IPS DF 6.9 (cell line): ENCODE measurements at regions not wholly inside any gene's neighbourhood (a gene's known extent, or its start where the extent isn't known, plus 50 kb on each side); places are given as distances from the start of the nearest gene placed in this dataset.
"Not testable (repeated sequence)": the region's sequence is repeated elsewhere in the genome, so short reads cannot be mapped to it uniquely, and the experiment has no call there.

Experiments used
- DNase-seq: peaks from one replicate; pipeline ENCODE4 v3.0.0-alpha.2; 2013; ENCODE audit warnings: low read depth, low spot score
- H3K27ac ChIP-seq: one replicate; pipeline ENCODE4 v1.5.1; 2013; ENCODE audit warnings: low read length, control low read depth
- H3K27me3 ChIP-seq: 2 replicates; pipeline ENCODE4 v1.6.1; 2013; ENCODE audit warnings: mild to moderate bottlenecking, low read length; ENCODE audit not compliant: control insufficient read depth, insufficient read depth
- H3K36me3 ChIP-seq: 2 replicates; pipeline ENCODE4 v1.6.1; 2013; ENCODE audit warnings: low read length; ENCODE audit not compliant: control insufficient read depth, insufficient read depth
- H3K4me1 ChIP-seq: 2 replicates; pipeline ENCODE4 v1.6.1; 2013; ENCODE audit warnings: low read length; ENCODE audit not compliant: control insufficient read depth, insufficient read depth
- H3K4me3 ChIP-seq: 2 replicates; pipeline ENCODE4 v1.5.1; 2013; ENCODE audit warnings: mild to moderate bottlenecking, low read length
- H3K9me3 ChIP-seq: 2 replicates; pipeline ENCODE4 v1.6.1; 2013; ENCODE audit warnings: low read length, inconsistent platforms; ENCODE audit not compliant: control insufficient read depth, insufficient read depth
- WGBS: extraction: QIAGEN DNeasy Blood & Tissue Kit; methylation state at CpG from one replicate; pipeline ENCODE4 v1.1.7; 2013; ENCODE audit warnings: mixed read lengths, missing lambda C conversion rate; ENCODE audit not compliant: insufficient read length, insufficient coverage; 5-methylcytosine and 5-hydroxymethylcytosine counted together

- no peaks in the 10 kb centered on the region for H3K9me3 ChIP-seq
- no peaks in the 10 kb centered on the region for H3K4me1 ChIP-seq
- no peaks in the 10 kb centered on the region for H3K36me3 ChIP-seq
- WGBS: no CpG with 5 or more reads among the region's 9 CpGs
- H3K27ac ChIP-seq: no peak overlapping the region
- no peak for DNase-seq
- no peak overlapping the region for H3K4me3 ChIP-seq
- H3K27me3 ChIP-seq: no peaks in the 10 kb centered on the region
Measured at GRCh38 chr6:164749221-164750064, 560.0 kb downstream of the C6orf118 start.

DNA sequence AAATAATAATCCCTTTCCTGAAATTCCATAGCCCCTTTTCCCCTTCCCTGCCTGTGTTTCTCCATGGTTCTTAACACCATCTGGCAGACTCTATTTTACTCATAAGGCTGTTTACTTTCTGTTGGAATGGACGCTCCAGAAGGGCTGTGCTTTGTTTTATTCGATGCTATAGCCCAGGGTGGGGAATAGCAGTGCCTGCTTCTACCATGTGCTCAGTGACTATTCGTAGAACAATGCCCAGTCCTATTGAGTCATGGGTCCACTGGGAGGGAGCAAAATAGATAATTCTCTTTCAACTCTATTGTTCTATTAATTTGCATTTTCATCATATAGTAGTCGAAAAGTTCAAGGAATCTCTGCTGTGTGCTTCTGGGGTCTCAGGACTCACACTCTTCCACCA, 565.1 kb downstream of the C6orf118 start:
- Histone ChIP-seq H3K4me3 (no peak overlapping the region), H3K9me3 (no peaks in the 10 kb centered on the region), H3K36me3 (no peaks in the 10 kb centered on the region), H3K27ac (no peak overlapping the region), H3K4me1 (no peaks in the 10 kb centered on the region), H3K27me3 (no peaks in the 10 kb centered on the region)
- no CpG with 5 or more reads among the region's 4 CpGs for WGBS
- no peak for DNase-seq

DNA sequence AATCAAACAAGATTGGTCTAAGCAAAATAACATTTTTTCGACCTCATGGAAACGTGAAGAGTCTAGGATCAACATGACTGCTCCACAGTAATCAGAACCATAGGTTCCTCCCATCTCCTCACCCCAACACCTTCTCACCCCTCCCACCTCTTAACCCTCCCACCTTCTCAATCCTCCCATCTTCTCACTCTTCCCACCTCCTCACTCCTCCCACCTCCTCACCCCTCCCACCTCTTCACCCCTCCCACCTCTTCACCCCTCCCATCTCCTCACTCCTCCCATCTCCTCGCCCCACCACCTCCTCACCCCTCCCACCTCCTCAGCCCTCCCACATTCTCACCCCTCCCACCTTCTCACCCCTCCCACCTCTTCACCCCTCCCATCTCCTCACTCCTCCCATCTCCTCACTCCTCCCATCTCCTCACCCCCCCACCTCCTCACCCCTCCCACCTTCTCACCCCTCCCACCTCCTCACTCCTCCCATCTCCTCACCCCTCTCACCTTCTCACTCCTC, 567.4 kb downstream of the C6orf118 start:
- no peak overlapping the region for H3K27ac ChIP-seq
- 100% methylated on average over 1 of the region's 3 CpGs for WGBS
- DNase-seq: no peak
- H3K4me1 ChIP-seq: no peaks in the 10 kb centered on the region
- H3K36me3 ChIP-seq: no peaks in the 10 kb centered on the region
- H3K27me3 ChIP-seq: no peaks in the 10 kb centered on the region
- H3K4me3 ChIP-seq: no peak overlapping the region
- no peaks in the 10 kb centered on the region for H3K9me3 ChIP-seq

DNA sequence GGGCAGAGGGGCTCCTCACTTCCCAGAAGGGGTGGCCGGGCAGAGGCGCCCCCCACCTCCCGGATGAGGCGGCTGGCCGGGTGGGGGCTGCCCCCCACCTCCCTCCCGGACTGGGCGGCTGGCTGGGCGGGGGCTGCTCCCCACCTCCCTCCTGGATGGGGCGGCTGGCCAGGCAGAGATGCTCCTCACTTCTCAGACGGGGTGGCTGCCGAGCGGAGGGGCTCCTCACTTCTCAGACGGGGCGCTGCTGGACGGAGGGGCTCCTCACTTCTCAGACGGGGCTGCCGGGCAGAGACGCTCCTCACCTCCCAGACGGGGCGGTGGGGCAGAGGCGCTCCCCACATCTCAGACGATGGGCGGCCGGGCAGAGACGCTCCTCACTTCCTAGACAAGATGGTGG, 573.3 kb downstream of the C6orf118 start:
- not testable (repeated sequence) for H3K4me1 ChIP-seq, H3K27me3 ChIP-seq, DNase-seq, H3K27ac ChIP-seq, H3K4me3 ChIP-seq, H3K36me3 ChIP-seq, H3K9me3 ChIP-seq
- WGBS: no CpG with 5 or more reads among the region's 25 CpGs

DNA sequence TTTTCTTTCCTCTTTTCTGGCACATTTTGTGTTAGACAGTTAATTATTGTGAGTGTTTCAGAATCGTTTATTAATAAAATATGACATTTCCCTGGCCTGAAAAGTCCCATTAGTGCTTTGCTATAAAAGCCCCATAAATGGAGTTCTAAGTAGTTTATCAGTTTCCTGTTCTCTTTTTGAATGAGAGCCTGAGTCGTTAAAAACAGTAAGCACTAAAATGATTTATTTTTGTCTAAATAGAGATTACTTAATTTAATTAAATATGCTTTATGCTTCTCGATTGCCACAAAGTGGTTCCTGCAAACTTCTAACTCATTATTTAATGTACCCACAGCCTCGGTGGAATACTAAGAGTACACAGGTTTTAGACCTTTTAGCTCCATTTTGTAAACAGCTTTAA, 577.9 kb downstream of the C6orf118 start:
- Histone ChIP-seq H3K36me3 (no peaks in the 10 kb centered on the region), H3K27ac (no peak overlapping the region), H3K4me3 (no peak overlapping the region), H3K27me3 (no peaks in the 10 kb centered on the region), H3K4me1 (no peaks in the 10 kb centered on the region), H3K9me3 (no peaks in the 10 kb centered on the region)
- DNase-seq: no peak
- WGBS: no CpG with 5 or more reads among the region's 4 CpGs

- Histone ChIP-seq H3K4me1 (no peaks in the 10 kb centered on the region), H3K4me3 (no peak overlapping the region), H3K9me3 (no peaks in the 10 kb centered on the region), H3K27ac (no peak overlapping the region), H3K36me3 (no peaks in the 10 kb centered on the region), H3K27me3 (no peaks in the 10 kb centered on the region)
- no peak for DNase-seq
- no CpG with 5 or more reads among the region's 4 CpGs for WGBS
Measured at GRCh38 chr6:164721460-164721859, 587.9 kb downstream of the C6orf118 start.

DNA sequence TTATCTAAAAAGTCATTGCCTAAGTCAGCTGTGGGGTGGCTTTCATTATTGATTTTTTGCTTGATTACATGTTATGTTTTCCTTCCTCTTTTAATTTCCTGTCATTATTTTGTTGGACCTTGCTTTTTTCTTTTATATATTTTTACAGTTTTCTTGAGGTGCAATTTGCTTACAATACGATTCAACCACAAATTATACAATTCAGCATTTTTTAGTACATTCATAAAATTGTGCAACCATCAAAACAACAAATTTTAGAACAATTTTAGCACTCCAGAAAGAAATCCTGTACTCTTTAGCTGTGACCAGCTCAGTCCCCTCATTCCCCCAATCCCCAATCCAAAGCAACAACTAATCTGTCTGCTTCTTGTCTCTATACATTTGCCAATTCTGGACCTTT, 608.9 kb downstream of the C6orf118 start:
- no peaks in the 10 kb centered on the region for H3K4me1 ChIP-seq
- H3K4me3 ChIP-seq: no peak overlapping the region
- H3K36me3 ChIP-seq: no peaks in the 10 kb centered on the region
- 80% methylated on average over 1 of the region's 1 CpG for WGBS
- no peak for DNase-seq
- no peaks in the 10 kb centered on the region for H3K9me3 ChIP-seq
- no peak overlapping the region for H3K27ac ChIP-seq
- H3K27me3 ChIP-seq: no peaks in the 10 kb centered on the region

GRCh38 chr6:164695896-164696295, 613.5 kb downstream of the C6orf118 start:
- no peaks in the 10 kb centered on the region for H3K9me3 ChIP-seq
- no peak for DNase-seq
- no CpG with 5 or more reads among the region's 4 CpGs for WGBS
- H3K27me3 ChIP-seq: no peaks in the 10 kb centered on the region
- no peak overlapping the region for H3K27ac ChIP-seq
- H3K4me1 ChIP-seq: peaks cover 1% of the 10 kb centered on the region; the same call in 1 of the 2 replicates
- H3K4me3 ChIP-seq: no peak overlapping the region
- no peaks in the 10 kb centered on the region for H3K36me3 ChIP-seq

- WGBS: no CpG with 5 or more reads among the region's 3 CpGs
- H3K27ac ChIP-seq: no peak overlapping the region
Measured at GRCh38 chr6:164694386-164694785, 615.0 kb downstream of the C6orf118 start.

DNA sequence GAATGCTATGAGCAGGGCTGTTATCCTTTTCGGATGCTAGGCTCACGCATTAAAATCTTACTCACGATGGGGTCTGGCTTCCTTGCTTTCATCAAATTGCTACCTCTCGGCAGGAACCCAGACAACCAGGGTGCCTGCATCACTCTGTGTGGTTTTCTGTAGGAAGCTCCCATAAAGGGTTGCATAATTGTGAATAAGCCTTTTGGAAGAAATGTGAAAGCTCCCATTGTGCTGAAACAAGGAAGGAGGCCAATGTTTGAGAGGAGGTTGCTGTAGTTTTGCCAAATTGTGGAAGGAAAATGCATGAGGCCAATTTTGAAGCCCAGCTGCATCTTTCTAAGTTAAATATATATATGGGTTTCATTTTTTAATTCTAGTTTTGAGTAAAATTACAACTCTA, 615.5 kb downstream of the C6orf118 start:
- Histone ChIP-seq H3K4me3 (no peak overlapping the region), H3K27ac (no peak overlapping the region), H3K27me3 (no peaks in the 10 kb centered on the region; the same call in 1 of the 2 replicates), H3K36me3 (no peaks in the 10 kb centered on the region), H3K9me3 (no peaks in the 10 kb centered on the region), H3K4me1 (peaks cover 1% of the 10 kb centered on the region; the same call in 1 of the 2 replicates)
- no peak for DNase-seq
- no CpG with 5 or more reads among the region's 4 CpGs for WGBS

More at GRCh38 chr6:164694386-164694785, 615.0 kb downstream of the C6orf118 start:
- Histone ChIP-seq H3K27me3 (no peaks in the 10 kb centered on the region; the same call in 1 of the 2 replicates), H3K4me3 (no peak overlapping the region), H3K36me3 (no peaks in the 10 kb centered on the region), H3K4me1 (peaks cover 1% of the 10 kb centered on the region; the same call in 1 of the 2 replicates), H3K9me3 (no peaks in the 10 kb centered on the region)
- DNase-seq: no peak
